ENCODE measurements at regions not wholly inside any gene's neighbourhood (a gene's known extent, or its start where the extent isn't known, plus 50 kb on each side); places are given as distances from the start of the nearest gene placed in this dataset.

DNA sequence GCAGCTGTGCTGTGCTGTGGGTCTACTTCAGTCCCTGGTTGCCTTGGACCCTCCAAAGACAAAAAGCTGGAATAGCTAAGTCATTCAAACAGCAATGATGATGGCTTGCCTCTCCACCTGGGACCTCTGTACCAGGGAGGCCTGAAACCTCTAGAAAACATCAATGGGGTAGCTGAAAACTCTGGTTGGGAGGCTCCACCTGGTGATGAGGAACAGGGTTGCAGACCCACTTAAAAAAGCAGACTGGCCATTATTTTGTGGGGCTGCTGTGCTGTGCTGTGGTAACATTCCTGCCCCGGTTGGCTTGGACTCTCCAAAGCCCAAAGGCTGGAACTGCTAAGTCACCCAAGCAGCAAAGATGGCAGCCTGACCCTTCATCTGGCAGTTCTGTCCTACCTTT, 839.3 kb upstream of the ARRDC3 start:
- TF ChIP-seq, protein P1, sequence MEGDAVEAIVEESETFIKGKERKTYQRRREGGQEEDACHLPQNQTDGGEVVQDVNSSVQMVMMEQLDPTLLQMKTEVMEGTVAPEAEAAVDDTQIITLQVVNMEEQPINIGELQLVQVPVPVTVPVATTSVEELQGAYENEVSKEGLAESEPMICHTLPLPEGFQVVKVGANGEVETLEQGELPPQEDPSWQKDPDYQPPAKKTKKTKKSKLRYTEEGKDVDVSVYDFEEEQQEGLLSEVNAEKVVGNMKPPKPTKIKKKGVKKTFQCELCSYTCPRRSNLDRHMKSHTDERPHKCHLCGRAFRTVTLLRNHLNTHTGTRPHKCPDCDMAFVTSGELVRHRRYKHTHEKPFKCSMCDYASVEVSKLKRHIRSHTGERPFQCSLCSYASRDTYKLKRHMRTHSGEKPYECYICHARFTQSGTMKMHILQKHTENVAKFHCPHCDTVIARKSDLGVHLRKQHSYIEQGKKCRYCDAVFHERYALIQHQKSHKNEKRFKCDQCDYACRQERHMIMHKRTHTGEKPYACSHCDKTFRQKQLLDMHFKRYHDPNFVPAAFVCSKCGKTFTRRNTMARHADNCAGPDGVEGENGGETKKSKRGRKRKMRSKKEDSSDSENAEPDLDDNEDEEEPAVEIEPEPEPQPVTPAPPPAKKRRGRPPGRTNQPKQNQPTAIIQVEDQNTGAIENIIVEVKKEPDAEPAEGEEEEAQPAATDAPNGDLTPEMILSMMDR (IDR thresholded peaks at IDR 0.05): no peak
- no peak for TF ChIP-seq EZH2 (IDR thresholded peaks at IDR 0.05; ENCODE audit: borderline replicate concordance, insufficient read depth, low read depth, low read length, poor library complexity, severe bottlenecking)

Data from B cell (primary cell).